Lower leg skin (tissue), 3 donors: ENCODE measurements at regions not wholly inside any gene's neighbourhood (a gene's known extent, or its start where the extent isn't known, plus 50 kb on each side); places are given as distances from the start of the nearest gene placed in this dataset.

Experiments
- POLR2A ChIP-seq, 2 donors: fragments of 450-650 bp; IDR thresholded peaks; one replicate each; pipeline ENCODE4 v1.6.1; 2016 to 2017; ENCODE audit warnings: antibody characterized with exemption in 2 of 2, mild to moderate bottlenecking in 1 of 2, moderate library complexity in 1 of 2
- TF ChIP-seq, protein P1 (sequence below), 3 donors: fragments of 450-650 bp; IDR thresholded peaks; one replicate each; pipeline ENCODE4 v1.5.1; 2016; ENCODE audit warnings: antibody characterized with exemption in 3 of 3, mild to moderate bottlenecking in 3 of 3, moderate library complexity in 2 of 3

GRCh38 chr21:20644552-20644951 is 353.7 kb upstream of the NCAM2 start:
- TF ChIP-seq, protein P1, sequence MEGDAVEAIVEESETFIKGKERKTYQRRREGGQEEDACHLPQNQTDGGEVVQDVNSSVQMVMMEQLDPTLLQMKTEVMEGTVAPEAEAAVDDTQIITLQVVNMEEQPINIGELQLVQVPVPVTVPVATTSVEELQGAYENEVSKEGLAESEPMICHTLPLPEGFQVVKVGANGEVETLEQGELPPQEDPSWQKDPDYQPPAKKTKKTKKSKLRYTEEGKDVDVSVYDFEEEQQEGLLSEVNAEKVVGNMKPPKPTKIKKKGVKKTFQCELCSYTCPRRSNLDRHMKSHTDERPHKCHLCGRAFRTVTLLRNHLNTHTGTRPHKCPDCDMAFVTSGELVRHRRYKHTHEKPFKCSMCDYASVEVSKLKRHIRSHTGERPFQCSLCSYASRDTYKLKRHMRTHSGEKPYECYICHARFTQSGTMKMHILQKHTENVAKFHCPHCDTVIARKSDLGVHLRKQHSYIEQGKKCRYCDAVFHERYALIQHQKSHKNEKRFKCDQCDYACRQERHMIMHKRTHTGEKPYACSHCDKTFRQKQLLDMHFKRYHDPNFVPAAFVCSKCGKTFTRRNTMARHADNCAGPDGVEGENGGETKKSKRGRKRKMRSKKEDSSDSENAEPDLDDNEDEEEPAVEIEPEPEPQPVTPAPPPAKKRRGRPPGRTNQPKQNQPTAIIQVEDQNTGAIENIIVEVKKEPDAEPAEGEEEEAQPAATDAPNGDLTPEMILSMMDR (IDR thresholded peaks at IDR 0.05) = no peak
- TF ChIP-seq POLR2A (IDR thresholded peaks at IDR 0.05) = no peak
